ENCODE measurements at regions not wholly inside any gene's neighbourhood (a gene's known extent, or its start where the extent isn't known, plus 50 kb on each side); places are given as distances from the start of the nearest gene placed in this dataset.
"Not testable (repeated sequence)": the region's sequence is repeated elsewhere in the genome, so short reads cannot be mapped to it uniquely, and the experiment has no call there.

DNA sequence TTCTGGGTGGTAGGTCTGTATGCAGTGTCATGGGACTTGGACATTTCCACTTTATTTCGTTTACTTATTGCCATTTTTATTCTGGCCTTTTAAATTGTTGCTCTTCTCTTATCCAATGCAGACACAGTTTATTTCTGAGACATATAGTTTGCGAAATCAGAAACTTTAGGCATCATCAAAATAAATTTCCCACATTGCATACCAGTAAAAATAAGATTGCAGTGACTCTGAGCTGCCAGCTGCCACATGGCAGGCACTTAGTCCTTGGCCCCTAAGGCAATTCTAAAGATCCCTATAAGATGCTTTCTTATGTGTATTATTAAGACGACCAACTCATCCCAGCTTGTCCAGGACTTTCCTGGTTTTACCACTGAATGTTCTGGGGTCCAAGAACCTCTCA is 81.8 kb upstream of the ANKRD1 start:
- DNase-seq (ENCODE audit: low read depth), result no peak

GRCh38 chr10:91003379-91003778 is 82.5 kb upstream of the ANKRD1 start:
- DNase-seq (ENCODE audit: low read depth), result not testable (repeated sequence)

DNA sequence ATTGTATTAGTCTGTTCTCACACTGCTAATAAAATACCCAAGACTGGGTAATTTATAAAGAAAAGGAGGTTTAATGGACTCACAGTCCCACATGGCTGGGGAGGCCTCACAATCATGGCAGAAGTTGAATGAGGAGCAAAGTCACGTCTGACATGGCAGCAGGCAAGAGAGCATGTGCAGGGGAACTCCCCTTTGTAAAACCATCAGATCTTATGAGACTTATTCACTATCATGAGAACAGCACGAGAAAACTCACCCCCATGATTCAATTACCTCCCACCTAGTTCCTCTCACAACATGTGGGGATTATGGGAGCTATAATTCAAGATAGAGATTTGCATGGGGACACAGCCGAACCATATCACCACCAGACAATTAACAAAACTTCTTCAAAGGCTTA is 84.4 kb upstream of the ANKRD1 start:
- not testable (repeated sequence) for DNase-seq (ENCODE audit: low read depth)

DNA sequence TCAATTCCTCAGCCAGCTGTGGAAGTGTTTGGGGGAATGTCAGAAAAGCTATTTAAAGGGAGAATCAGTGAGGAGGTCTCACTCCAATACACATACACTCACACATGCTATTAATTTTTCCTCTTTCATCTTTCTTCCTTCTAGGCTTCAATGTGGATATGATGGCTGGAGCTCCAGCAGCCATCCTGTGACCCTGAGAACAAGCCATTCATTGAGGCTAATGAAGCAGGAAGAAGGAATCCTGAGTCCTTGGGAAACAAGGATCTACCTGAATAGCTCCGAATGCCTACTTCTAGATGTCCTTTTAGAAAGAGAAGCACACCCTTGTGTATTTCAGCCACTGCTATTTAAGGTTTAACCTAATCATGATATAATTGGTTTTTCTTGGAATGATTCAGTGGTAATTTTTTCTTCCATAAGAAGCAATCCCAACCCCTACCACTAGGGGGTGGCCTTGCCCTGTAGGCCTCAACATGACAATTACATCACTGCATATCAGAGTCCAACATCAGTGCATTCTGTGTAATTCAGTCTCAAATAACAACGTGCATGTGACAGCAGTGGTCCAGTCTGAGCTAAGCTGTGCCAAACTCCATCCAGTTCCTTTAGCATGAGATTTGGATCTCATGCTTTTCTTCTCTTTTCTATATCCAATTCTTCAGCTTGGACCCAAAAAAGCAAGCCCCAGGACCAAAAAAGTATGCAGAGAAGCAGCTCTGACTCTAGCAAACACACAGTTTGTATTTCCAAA is 85.3 kb upstream of the ANKRD1 start:
- peak; percentile 84 for DNase-seq (ENCODE audit: low read depth)

DNA sequence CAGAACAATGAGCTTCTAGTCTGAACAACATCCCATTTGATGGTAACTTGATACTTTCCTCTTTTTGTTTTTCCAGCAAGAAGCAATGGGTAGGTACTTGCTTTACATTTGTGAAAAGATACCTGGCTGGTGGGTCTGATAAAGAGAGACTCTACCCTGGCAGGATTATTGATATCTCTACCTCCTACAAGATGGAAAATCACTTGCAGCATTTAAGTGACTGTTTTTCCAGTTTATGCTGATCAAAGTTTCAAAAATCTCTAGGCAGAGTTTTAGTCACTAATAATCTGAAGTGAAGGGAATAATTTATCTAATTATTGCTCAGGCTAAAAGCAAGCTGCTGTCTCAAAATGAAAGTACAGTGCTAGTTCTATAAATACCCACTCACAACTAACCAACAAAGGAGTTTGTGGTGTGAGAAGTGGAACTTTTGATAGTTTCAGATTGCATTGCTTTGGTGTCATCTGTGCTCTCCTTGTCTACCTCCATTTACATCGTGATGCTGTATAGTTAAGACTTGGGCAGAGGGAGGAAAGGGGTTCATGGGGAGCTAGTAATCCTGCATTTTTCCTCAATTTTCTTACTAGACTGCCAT is 86.0 kb upstream of the ANKRD1 start:
- no peak for DNase-seq (ENCODE audit: low read depth)

- DNase-seq (ENCODE audit: low read depth), result no peak
Measured at GRCh38 chr10:91007655-91008054, 86.8 kb upstream of the ANKRD1 start.

DNA sequence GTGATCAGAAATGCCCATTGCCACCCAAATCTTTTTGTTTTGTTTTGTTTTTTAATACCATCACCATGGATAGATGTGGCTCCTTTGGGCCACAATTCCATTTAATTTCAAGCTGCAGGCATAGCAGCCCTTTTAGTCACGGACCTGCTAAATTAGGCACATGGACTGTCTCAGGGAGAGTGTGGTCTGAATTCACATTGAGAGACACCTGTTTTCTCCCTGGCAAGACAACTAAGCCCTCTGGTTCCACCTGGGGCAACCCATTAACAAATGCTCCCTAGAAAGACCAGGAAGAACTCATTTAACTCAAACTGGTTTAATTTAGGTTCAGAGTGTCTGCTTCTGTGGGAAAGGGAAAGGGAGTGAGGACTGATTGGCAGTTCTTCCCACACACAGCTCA is 88.2 kb upstream of the ANKRD1 start:
- DNase-seq (ENCODE audit: low read depth), result no peak

DNA sequence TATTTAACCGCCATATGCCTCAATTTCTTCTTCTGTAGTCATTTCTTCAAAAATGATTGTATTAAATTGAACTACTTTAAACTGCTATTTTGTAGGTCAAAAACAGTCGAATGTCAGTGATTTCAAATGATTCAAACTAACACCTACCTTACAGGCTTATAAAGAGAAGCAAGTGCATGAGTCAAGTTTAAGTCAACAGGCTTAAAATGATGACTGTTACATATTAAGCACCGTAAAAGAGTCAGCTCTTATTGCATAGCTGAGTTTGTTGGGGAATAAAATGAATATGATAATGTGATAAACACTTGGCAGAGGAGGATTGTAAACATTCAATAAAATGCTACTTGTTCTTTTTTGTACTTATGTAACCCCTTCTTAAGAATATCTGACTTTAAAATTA is 90.1 kb upstream of the ANKRD1 start:
- no peak for DNase-seq (ENCODE audit: low read depth)

GRCh38 chr10:91012502-91012901 is 91.6 kb upstream of the ANKRD1 start:
- DNase-seq (ENCODE audit: low read depth), result no peak

GRCh38 chr10:91013985-91014384 is 93.1 kb upstream of the ANKRD1 start:
- DNase-seq (ENCODE audit: low read depth), result no peak

- DNase-seq (ENCODE audit: low read depth), result no peak
Measured at GRCh38 chr10:91017198-91017597, 96.3 kb upstream of the ANKRD1 start.

DNA sequence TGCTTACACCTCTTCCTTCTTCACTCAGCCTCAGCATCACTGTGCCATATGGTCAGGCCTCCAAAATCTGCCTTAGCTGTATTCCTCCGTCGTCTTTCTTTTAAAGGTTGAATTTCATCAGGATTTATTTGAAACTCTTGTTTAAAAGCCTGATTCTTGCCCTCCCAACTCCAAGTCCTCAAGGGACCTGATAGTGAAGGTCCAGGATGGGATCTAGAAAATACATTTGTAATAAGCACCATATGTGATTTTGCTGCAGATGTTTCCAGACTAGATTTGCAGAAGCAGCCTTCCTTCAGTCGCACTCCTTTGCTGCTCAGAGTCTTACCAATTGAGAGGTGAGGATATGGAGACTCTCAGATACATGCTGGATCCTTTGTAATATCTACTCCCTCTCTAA is 101.0 kb upstream of the ANKRD1 start:
- no peak for DNase-seq (ENCODE audit: low read depth)

DNA sequence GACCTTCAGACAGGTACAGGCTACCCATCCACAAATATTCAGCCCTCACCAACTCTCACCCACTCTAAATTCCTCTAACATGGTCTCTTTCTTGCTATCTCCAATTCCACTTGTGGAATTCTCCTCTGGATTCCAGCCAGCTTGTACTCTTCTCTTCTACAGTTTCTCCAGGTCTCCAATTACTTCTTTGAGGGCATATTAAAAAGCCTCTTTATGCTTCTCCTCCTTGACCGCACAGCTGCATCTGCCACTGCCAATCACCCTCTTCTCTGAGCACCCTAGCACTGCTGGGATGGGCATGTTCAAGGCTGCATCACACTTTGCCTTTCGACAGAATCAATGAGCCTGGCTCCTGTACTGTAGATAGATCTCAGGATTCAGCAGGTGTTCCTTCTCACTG is 101.5 kb upstream of the ANKRD1 start:
- DNase-seq (ENCODE audit: low read depth), result peak; percentile 98

GRCh38 chr10:91022924-91023699 is 102.2 kb upstream of the ANKRD1 start:
- peak; percentile 44 for DNase-seq (ENCODE audit: low read depth)

GRCh38 chr10:91023700-91024398 is 103.0 kb upstream of the ANKRD1 start:
- no peak for DNase-seq (ENCODE audit: low read depth)

DNA sequence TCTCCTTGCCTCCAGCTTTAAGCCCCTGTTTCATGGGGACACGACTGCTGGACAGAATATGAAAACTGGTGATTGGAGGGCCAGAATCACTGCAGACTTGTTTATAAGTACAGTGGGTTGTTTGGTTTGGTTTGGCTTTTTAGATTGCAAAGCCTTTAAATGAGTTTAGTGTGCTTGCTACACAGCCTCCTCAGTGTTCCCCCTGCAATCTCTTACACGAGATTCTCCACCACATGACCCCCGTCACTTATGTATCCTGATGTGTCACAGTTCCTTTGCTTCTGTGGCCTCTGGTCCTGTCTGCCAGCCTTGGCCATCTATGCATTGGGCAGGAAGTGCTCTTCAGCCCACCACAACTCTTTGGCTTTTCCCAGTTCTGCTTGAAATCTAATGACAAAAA is 103.7 kb upstream of the ANKRD1 start:
- DNase-seq (ENCODE audit: low read depth), result no peak

DNA sequence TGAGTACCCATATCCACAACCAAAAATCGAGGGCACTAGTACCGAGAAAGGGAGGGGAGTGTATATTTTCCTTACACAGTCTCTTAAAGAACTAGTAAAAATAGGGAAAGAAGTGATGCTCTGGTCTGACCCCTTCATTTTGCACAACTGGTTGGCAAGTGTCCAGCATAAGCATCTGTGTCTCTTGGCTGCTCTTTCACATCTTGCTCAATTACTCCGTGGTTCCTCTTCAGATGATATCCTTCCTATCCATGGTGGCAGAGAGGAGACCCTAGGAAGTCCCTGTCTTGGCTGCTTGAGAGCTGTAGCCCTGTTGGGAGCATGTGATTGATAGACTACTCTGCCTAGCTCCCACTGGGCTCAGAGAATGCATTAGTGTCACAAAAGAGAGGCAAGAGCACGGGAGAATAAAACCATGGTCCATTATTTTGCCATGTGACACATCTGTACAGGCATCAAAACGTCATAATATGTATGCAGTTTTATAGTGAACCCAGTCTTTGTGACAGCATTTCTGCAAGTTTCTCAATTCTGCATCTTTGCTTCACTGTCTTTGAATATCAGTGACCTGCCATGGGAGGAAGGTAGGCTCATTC is 111.8 kb upstream of the ANKRD1 start:
- DNase-seq (ENCODE audit: low read depth), result peak; percentile 52

GRCh38 chr10:91033324-91033950 is 112.5 kb upstream of the ANKRD1 start:
- DNase-seq (ENCODE audit: low read depth), result no peak

DNA sequence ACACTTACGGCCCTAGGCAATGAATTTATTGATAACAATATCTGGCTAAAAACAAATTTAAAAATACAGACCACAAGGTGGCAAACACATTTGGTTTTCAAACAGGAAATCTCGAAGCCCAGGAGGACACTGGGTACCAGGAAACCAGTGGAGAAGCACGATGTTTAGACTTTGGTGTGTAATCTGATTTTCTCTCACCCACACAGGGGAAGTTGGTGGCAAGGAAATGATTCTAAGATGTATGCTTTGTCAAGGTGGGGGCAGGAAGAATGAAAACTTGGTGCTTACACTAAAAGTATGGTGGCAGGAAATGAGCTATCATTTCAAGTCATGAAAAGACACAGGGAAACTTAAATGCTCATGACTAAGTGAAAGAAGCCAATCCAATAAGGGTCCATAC is 113.2 kb upstream of the ANKRD1 start:
- DNase-seq (ENCODE audit: low read depth), result no peak

GRCh38 chr10:91034494-91035159 is 113.7 kb upstream of the ANKRD1 start:
- peak; percentile 71 for DNase-seq (ENCODE audit: low read depth)

Data from LHCN-M2 (cell line).